ENCODE measurements at regions not wholly inside any gene's neighbourhood (a gene's known extent, or its start where the extent isn't known, plus 50 kb on each side); places are given as distances from the start of the nearest gene placed in this dataset.

- POLR2A ChIA-PET (ENCODE audit: partially characterized antibody), result no interaction called here
- no peak overlapping the region for H2AFZ ChIP-seq (ENCODE audit: low read length)
- no peak overlapping the region for H4K8ac ChIP-seq (ENCODE audit: extremely low read depth, insufficient read depth, low read length)
- no peaks in the 10 kb centered on the region for H3K23me2 ChIP-seq (ENCODE audit: low read depth, low read length)
- no peaks in the 10 kb centered on the region for H4K20me1 ChIP-seq (replicated peaks in 1 of 2; ENCODE audit: control insufficient read depth in 1 of 2, insufficient read depth in 2 of 2, low read length in 2 of 2)
- no peak overlapping the region for H3K4ac ChIP-seq (replicated peaks; ENCODE audit: insufficient read length, low read depth, low read length)
- no peak overlapping the region for H2BK12ac ChIP-seq (ENCODE audit: low read depth, low read length)
- H3K18ac ChIP-seq (ENCODE audit: extremely low read depth, low read length), result no peak overlapping the region
- no peak overlapping the region for H2AK5ac ChIP-seq (ENCODE audit: low read depth, low read length)
- H3K23ac ChIP-seq (ENCODE audit: insufficient read length), result no peak overlapping the region
- no peak for DNase-seq (ENCODE audit: low read depth in 1 of 2, low spot score in 2 of 2)
- 96% methylated on average over 3 of the region's 3 CpGs; no CpG with 5 or more reads in 1 of the 2 experiments for whole genome bisulfite sequencing, 2 experiments (ENCODE audit: extremely low coverage in 1 of 2, insufficient coverage in 1 of 2, insufficient read length in 1 of 2, insufficient replicate concordance in 2 of 2, low coverage in 1 of 2, low lambda C conversion rate in 2 of 2, missing lambda C conversion rate in 1 of 2)
- H3K14ac ChIP-seq (ENCODE audit: insufficient read length), result no peak overlapping the region
- TF ChIP-seq POLR2A (IDR thresholded peaks at IDR 0.05; ENCODE audit: control extremely low read depth in 1 of 2, low read depth in 2 of 2, low read length in 2 of 2), result no peak
- no peak for TF ChIP-seq NANOG (IDR thresholded peaks at IDR 0.05; ENCODE audit: insufficient read depth, low read depth, low read length, poor library complexity, severe bottlenecking)
- TF ChIP-seq ATF3 (IDR thresholded peaks at IDR 0.05; ENCODE audit: insufficient read depth, low read depth, low read length), result no peak
- TF ChIP-seq MAFK (IDR thresholded peaks at IDR 0.05; ENCODE audit: low read depth, low read length), result no peak
- no peak for TF ChIP-seq BCL11A (IDR thresholded peaks at IDR 0.05; ENCODE audit: low read depth in 2 of 2, low read length in 2 of 2)
- no peak for TF ChIP-seq SP1 (IDR thresholded peaks at IDR 0.05; ENCODE audit: low read depth, low read length)
- TF ChIP-seq CREB1 (IDR thresholded peaks at IDR 0.05), result no peak
- no peaks in the 10 kb centered on the region for H3K4me1 ChIP-seq (replicated peaks in 1 of 4; ENCODE audit: control insufficient read depth in 3 of 4, insufficient read depth in 4 of 4, low read length in 3 of 4)
- no peak overlapping the region for H2BK20ac ChIP-seq (ENCODE audit: low read length)
- H3K27me3 ChIP-seq (replicated peaks in 1 of 4; ENCODE audit: control insufficient read depth in 3 of 4, extremely low read depth in 1 of 4, insufficient read depth in 3 of 4, low read length in 3 of 4), result no peaks in the 10 kb centered on the region
- no peak overlapping the region for H2BK5ac ChIP-seq (ENCODE audit: low read depth, low read length)
- H3K9me3 ChIP-seq (ENCODE audit: insufficient read depth in 2 of 2, low read depth in 1 of 2, low read length in 1 of 2), result no peaks in the 10 kb centered on the region
- H3K36me3 ChIP-seq (ENCODE audit: control insufficient read depth in 2 of 4, insufficient read depth in 4 of 4, low read length in 3 of 4), result no peaks in the 10 kb centered on the region
- no peak overlapping the region for H4K5ac ChIP-seq (ENCODE audit: insufficient read length, low read depth, low read length)
- H2BK120ac ChIP-seq (replicated peaks; ENCODE audit: low read depth, low read length), result no peak overlapping the region
- H3K56ac ChIP-seq (replicated peaks; ENCODE audit: insufficient read length, low read depth, low read length), result no peak overlapping the region
- H3K79me2 ChIP-seq (ENCODE audit: control insufficient read depth in 1 of 2, insufficient read depth in 2 of 2, low read length in 2 of 2), result no peaks in the 10 kb centered on the region
- H3K4me3 ChIP-seq (ENCODE audit: extremely low read depth in 1 of 4, insufficient read depth in 2 of 4, low read depth in 3 of 4, low read length in 4 of 4), result no peak overlapping the region
- FAIRE-seq, result no peak
- no peak overlapping the region for H3K9ac ChIP-seq (replicated peaks in 1 of 4; ENCODE audit: extremely low read depth in 1 of 4, low read depth in 3 of 4, low read length in 3 of 4)
- H2BK15ac ChIP-seq (ENCODE audit: low read length), result no peak overlapping the region
- no peak overlapping the region for H3K4me2 ChIP-seq (ENCODE audit: insufficient read depth in 1 of 2, low read depth in 2 of 2, low read length in 2 of 2)
- no peaks in the 10 kb centered on the region for H3K79me1 ChIP-seq (ENCODE audit: low read depth, low read length)
- CTCF ChIA-PET (ENCODE audit: partially characterized antibody), result no interaction called here
- H3K27ac ChIP-seq (ENCODE audit: low read depth, low read length), result no peak overlapping the region
- H4K91ac ChIP-seq (replicated peaks; ENCODE audit: insufficient read length, low read length), result no peak overlapping the region
Measured at GRCh38 chr2:34005901-34006300, 406.8 kb upstream of the FAM98A start.

Measured in H1 (cell line).